SK-N-SH treated with all-trans-retinoic acid at 6 μM for 48 hours (cell line): ENCODE measurements at regions not wholly inside any gene's neighbourhood (a gene's known extent, or its start where the extent isn't known, plus 50 kb on each side); places are given as distances from the start of the nearest gene placed in this dataset.

Experiments used
- ATAC-seq: fragments of 200-7000 bp; cut with Tn5 transposase; 3 replicates; pipeline ENCODE4 v1.9.1; 2020; ENCODE audit warnings: mild to moderate bottlenecking, moderate library complexity
- ARNTL ChIP-seq: fragments of 450-650 bp; formaldehyde crosslinking; IDR thresholded peaks from 2 replicates; pipeline ENCODE4 v1.5.0; 2020; ENCODE audit warnings: low read depth, mild to moderate bottlenecking, moderate library complexity, borderline replicate concordance
- BACH2 ChIP-seq: fragments of 250-450 bp; sonication (Bioruptor Pico); IDR thresholded peaks from 2 replicates; pipeline ENCODE4 v1.9.0; 2021; ENCODE audit warnings: mild to moderate bottlenecking, borderline replicate concordance
- CREB5 ChIP-seq: fragments of 250-450 bp; sonication (Bioruptor Pico); IDR thresholded peaks from 2 replicates; pipeline ENCODE4 v1.5.1; 2020; ENCODE audit warnings: low read depth, mild to moderate bottlenecking, moderate library complexity
- CSRNP3 ChIP-seq: fragments of 250-450 bp; sonication (Bioruptor Pico); IDR thresholded peaks from 2 replicates; pipeline ENCODE4 v1.5.1; 2021; ENCODE audit warnings: mild to moderate bottlenecking, moderate library complexity
- ESRRG ChIP-seq: fragments of 250-450 bp; sonication (Bioruptor Pico); IDR thresholded peaks from 2 replicates; pipeline ENCODE4 v1.6.1; 2021; ENCODE audit warnings: mild to moderate bottlenecking
- PPARA ChIP-seq: fragments of 250-450 bp; sonication (Bioruptor Pico); IDR thresholded peaks from 2 replicates; pipeline ENCODE4 v1.5.0; 2020; ENCODE audit warnings: mild to moderate bottlenecking, borderline replicate concordance
- RARB ChIP-seq: fragments of 250-450 bp; sonication (Bioruptor Pico); IDR thresholded peaks from 2 replicates; pipeline ENCODE4 v1.8.0; 2021; ENCODE audit warnings: mild to moderate bottlenecking, moderate library complexity
- SNAI2 ChIP-seq: fragments of 250-450 bp; sonication (Bioruptor Pico); IDR thresholded peaks from 2 replicates; pipeline ENCODE4 v1.5.0; 2020; ENCODE audit warnings: mild to moderate bottlenecking, moderate library complexity
- TCF4 ChIP-seq: fragments of 250-450 bp; sonication (Bioruptor Pico); IDR thresholded peaks from 2 replicates; pipeline ENCODE4 v1.8.0; 2021; ENCODE audit warnings: mild to moderate bottlenecking, moderate library complexity, borderline replicate concordance
- TOX ChIP-seq: fragments of 250-450 bp; sonication (Bioruptor Pico); IDR thresholded peaks from 2 replicates; pipeline ENCODE4 v1.8.0; 2021; ENCODE audit warnings: mild to moderate bottlenecking, moderate library complexity, borderline replicate concordance
- ZFP3 ChIP-seq: fragments of 250-450 bp; sonication (Bioruptor Pico); IDR thresholded peaks from 2 replicates; pipeline ENCODE4 v1.5.0; 2020; ENCODE audit warnings: mild to moderate bottlenecking, moderate library complexity
- ZFP30 ChIP-seq: fragments of 450-650 bp; formaldehyde crosslinking; IDR thresholded peaks from 2 replicates; pipeline ENCODE4 v1.5.0; 2022; ENCODE audit warnings: mild to moderate bottlenecking, moderate library complexity
- ZNF565 ChIP-seq: fragments of 450-650 bp; formaldehyde crosslinking; conservative IDR thresholded peaks from 2 replicates; pipeline ENCODE4 v1.5.0; 2020; ENCODE audit warnings: low read depth, mild to moderate bottlenecking, moderate library complexity
- ZNF70 ChIP-seq: fragments of 450-650 bp; formaldehyde crosslinking; IDR thresholded peaks from 2 replicates; pipeline ENCODE4 v1.5.0; 2020; ENCODE audit warnings: mild to moderate bottlenecking, moderate library complexity
- ZNF8 ChIP-seq: fragments of 450-650 bp; formaldehyde crosslinking; IDR thresholded peaks from 2 replicates; pipeline ENCODE4 v1.5.0; 2020; ENCODE audit warnings: mild to moderate bottlenecking, moderate library complexity
- TF ChIP-seq, protein P1 (sequence below): fragments of 250-450 bp; sonication (Bioruptor Pico); IDR thresholded peaks from 2 replicates; pipeline ENCODE4 v1.8.0; 2020; ENCODE audit warnings: mild to moderate bottlenecking, moderate library complexity, borderline replicate concordance
- TF ChIP-seq, protein P2 (sequence below): fragments of 250-450 bp; sonication (Bioruptor Pico); IDR thresholded peaks from 2 replicates; pipeline ENCODE4 v1.5.0; 2020; ENCODE audit warnings: mild to moderate bottlenecking, moderate library complexity
- TF ChIP-seq, protein P3 (sequence below): fragments of 250-450 bp; sonication (Bioruptor Pico); IDR thresholded peaks from 2 replicates; pipeline ENCODE4 v1.8.0; 2021; ENCODE audit warnings: low read depth, mild to moderate bottlenecking, moderate library complexity, borderline replicate concordance

GRCh38 chr16:48481211-48481610 lies 96.0 kb upstream of the SIAH1 start:
- ATAC-seq = no peak
- TF ChIP-seq ARNTL (CRISPR knock-in tag) (no peak), PPARA (CRISPR knock-in tag) (no peak), RARB (CRISPR knock-in tag) (no peak), ESRRG (CRISPR knock-in tag) (no peak), TOX (CRISPR knock-in tag) (no peak), ZNF70 (CRISPR knock-in tag) (no peak), ZFP3 (CRISPR knock-in tag) (no peak), SNAI2 (CRISPR knock-in tag) (no peak), TCF4 (CRISPR knock-in tag) (no peak), CSRNP3 (CRISPR knock-in tag) (no peak), ZFP30 (no peak)
- TF ChIP-seq, protein P1, sequence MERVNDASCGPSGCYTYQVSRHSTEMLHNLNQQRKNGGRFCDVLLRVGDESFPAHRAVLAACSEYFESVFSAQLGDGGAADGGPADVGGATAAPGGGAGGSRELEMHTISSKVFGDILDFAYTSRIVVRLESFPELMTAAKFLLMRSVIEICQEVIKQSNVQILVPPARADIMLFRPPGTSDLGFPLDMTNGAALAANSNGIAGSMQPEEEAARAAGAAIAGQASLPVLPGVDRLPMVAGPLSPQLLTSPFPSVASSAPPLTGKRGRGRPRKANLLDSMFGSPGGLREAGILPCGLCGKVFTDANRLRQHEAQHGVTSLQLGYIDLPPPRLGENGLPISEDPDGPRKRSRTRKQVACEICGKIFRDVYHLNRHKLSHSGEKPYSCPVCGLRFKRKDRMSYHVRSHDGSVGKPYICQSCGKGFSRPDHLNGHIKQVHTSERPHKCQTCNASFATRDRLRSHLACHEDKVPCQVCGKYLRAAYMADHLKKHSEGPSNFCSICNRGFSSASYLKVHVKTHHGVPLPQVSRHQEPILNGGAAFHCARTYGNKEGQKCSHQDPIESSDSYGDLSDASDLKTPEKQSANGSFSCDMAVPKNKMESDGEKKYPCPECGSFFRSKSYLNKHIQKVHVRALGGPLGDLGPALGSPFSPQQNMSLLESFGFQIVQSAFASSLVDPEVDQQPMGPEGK (CRISPR knock-in tag) = no peak
- TF ChIP-seq, protein P2, sequence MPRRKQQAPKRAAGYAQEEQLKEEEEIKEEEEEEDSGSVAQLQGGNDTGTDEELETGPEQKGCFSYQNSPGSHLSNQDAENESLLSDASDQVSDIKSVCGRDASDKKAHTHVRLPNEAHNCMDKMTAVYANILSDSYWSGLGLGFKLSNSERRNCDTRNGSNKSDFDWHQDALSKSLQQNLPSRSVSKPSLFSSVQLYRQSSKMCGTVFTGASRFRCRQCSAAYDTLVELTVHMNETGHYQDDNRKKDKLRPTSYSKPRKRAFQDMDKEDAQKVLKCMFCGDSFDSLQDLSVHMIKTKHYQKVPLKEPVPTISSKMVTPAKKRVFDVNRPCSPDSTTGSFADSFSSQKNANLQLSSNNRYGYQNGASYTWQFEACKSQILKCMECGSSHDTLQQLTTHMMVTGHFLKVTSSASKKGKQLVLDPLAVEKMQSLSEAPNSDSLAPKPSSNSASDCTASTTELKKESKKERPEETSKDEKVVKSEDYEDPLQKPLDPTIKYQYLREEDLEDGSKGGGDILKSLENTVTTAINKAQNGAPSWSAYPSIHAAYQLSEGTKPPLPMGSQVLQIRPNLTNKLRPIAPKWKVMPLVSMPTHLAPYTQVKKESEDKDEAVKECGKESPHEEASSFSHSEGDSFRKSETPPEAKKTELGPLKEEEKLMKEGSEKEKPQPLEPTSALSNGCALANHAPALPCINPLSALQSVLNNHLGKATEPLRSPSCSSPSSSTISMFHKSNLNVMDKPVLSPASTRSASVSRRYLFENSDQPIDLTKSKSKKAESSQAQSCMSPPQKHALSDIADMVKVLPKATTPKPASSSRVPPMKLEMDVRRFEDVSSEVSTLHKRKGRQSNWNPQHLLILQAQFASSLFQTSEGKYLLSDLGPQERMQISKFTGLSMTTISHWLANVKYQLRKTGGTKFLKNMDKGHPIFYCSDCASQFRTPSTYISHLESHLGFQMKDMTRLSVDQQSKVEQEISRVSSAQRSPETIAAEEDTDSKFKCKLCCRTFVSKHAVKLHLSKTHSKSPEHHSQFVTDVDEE (CRISPR knock-in tag) = no peak

DNA sequence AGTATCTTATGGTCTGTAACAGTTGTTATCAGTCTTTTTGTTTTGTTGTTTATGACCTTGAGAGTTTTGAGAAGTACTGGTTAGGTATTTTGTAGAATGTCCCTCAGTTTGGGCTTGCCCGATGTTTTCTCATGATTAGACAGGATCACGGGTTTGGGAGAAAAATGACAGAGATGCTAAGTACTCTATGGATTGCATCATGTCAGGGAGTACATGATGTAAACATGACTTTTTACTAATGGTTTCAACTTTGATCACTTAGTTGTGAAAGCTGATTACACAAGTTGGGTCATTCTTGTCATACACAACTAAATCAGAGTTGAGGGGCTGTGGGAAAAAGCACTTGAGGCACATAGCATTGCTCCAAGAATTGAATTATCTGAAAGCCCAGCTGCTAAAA lies 94.7 kb upstream of the SIAH1 start:
- no peak for ATAC-seq
- TF ChIP-seq, protein P3, sequence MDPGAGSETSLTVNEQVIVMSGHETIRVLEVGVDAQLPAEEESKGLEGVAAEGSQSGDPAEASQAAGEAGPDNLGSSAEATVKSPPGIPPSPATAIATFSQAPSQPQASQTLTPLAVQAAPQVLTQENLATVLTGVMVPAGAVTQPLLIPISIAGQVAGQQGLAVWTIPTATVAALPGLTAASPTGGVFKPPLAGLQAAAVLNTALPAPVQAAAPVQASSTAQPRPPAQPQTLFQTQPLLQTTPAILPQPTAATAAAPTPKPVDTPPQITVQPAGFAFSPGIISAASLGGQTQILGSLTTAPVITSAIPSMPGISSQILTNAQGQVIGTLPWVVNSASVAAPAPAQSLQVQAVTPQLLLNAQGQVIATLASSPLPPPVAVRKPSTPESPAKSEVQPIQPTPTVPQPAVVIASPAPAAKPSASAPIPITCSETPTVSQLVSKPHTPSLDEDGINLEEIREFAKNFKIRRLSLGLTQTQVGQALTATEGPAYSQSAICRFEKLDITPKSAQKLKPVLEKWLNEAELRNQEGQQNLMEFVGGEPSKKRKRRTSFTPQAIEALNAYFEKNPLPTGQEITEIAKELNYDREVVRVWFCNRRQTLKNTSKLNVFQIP (CRISPR knock-in tag) = no peak
- TF ChIP-seq ZFP3 (CRISPR knock-in tag) = no peak
- TF ChIP-seq ZNF565 (CRISPR knock-in tag) = no peak
- TF ChIP-seq CREB5 (CRISPR knock-in tag) = no peak
- no peak for TF ChIP-seq BACH2 (CRISPR knock-in tag)
- no peak for TF ChIP-seq ZNF70 (CRISPR knock-in tag)
- no peak for TF ChIP-seq RARB (CRISPR knock-in tag)
- TF ChIP-seq CSRNP3 (CRISPR knock-in tag) = no peak
- TF ChIP-seq PPARA (CRISPR knock-in tag) = no peak
- no peak for TF ChIP-seq ESRRG (CRISPR knock-in tag)
- TF ChIP-seq ARNTL (CRISPR knock-in tag) = no peak

- no peak for ATAC-seq
- no peak for TF ChIP-seq ZNF8 (CRISPR knock-in tag)
- no peak for TF ChIP-seq ARNTL (CRISPR knock-in tag)
These were observed 94.1 kb upstream of the SIAH1 start for GRCh38 chr16:48479329-48479728.
